ENCODE measurements at regions not wholly inside any gene's neighbourhood (a gene's known extent, or its start where the extent isn't known, plus 50 kb on each side); places are given as distances from the start of the nearest gene placed in this dataset.

GRCh38 chr12:24476310-24476709, 472.6 kb downstream of the BCAT1 start:
- H3K27ac Mint-ChIP-seq = no peak overlapping the region
- Histone ChIP-seq H3K4me2 (replicated peaks; ENCODE audit: low read depth, low read length, poor library complexity, severe bottlenecking) (no peak overlapping the region), H3K27ac (ENCODE audit: low read length in 2 of 2) (no peak overlapping the region), H4K20me1 (ENCODE audit: control insufficient read depth, insufficient read depth, low read length, poor library complexity, severe bottlenecking) (no peaks in the 10 kb centered on the region), H3K79me2 (ENCODE audit: control insufficient read depth, insufficient read depth, low read length) (no peaks in the 10 kb centered on the region), H3K4me1 (ENCODE audit: control insufficient read depth in 2 of 2, insufficient read depth in 2 of 2, low read length in 2 of 2) (no peaks in the 10 kb centered on the region), H2AFZ (ENCODE audit: insufficient read depth, low read depth, low read length, poor library complexity, severe bottlenecking) (no peak overlapping the region), H3K9me3 (ENCODE audit: control extremely low read depth in 1 of 3, control insufficient read depth in 2 of 3, insufficient read depth in 1 of 3, low read length in 2 of 3) (no peaks in the 10 kb centered on the region), H3K9ac (ENCODE audit: low read length) (no peak overlapping the region), H3K4me3 (ENCODE audit: control extremely low read depth in 1 of 5, extremely low read depth in 1 of 5, insufficient read depth in 1 of 5, low read depth in 2 of 5, low read length in 4 of 5) (no peak overlapping the region), H3K27me3 (replicated peaks in 1 of 4; ENCODE audit: control extremely low read depth in 1 of 4, control insufficient read depth in 3 of 4, insufficient read depth in 4 of 4, low read length in 3 of 4) (no peaks in the 10 kb centered on the region), H3K36me3 (replicated peaks in 1 of 2; ENCODE audit: control extremely low read depth in 1 of 2, control insufficient read depth in 1 of 2, extremely low read depth in 1 of 2, insufficient read depth in 2 of 2, low read length in 1 of 2) (no peaks in the 10 kb centered on the region)
- H3K4me1 Mint-ChIP-seq = no peaks in the 10 kb centered on the region
- ChIA-PET POLR2A (no interaction called here), CTCF (no interaction called here)
- ATAC-seq (ENCODE audit: low read depth) (no peak), DNase-seq (no peak)
- WGBS (ENCODE audit: insufficient coverage) = 98% methylated on average over 5 of the region's 6 CpGs
- TF ChIP-seq CTCF (IDR thresholded peaks at IDR 0.05) = no peak
- TF ChIP-seq EZH2 (IDR thresholded peaks at IDR 0.05; ENCODE audit: borderline replicate concordance, insufficient read depth, low read depth, low read length, poor library complexity, severe bottlenecking) = no peak
- no peaks in the 10 kb centered on the region for H3K9me3 Mint-ChIP-seq (ENCODE audit: insufficient read depth)
- H3K4me3 Mint-ChIP-seq = no peak overlapping the region
- peaks cover 3% of the 10 kb centered on the region for H3K27me3 Mint-ChIP-seq
- intact Hi-C loops (cut with micrococcal nuclease) = no loop called here

GRCh38 chr12:24475337-24475736, 473.6 kb downstream of the BCAT1 start:
- ChIA-PET POLR2A (no interaction called here), CTCF (no interaction called here)
- no peak for TF ChIP-seq CTCF (IDR thresholded peaks at IDR 0.05)
- TF ChIP-seq EZH2 (IDR thresholded peaks at IDR 0.05; ENCODE audit: borderline replicate concordance, insufficient read depth, low read depth, low read length, poor library complexity, severe bottlenecking) = no peak
- no peaks in the 10 kb centered on the region for H3K36me3 ChIP-seq (replicated peaks in 1 of 2; ENCODE audit: control extremely low read depth in 1 of 2, control insufficient read depth in 1 of 2, extremely low read depth in 1 of 2, insufficient read depth in 2 of 2, low read length in 1 of 2)
- no peaks in the 10 kb centered on the region for H3K9me3 ChIP-seq (ENCODE audit: control extremely low read depth in 1 of 3, control insufficient read depth in 2 of 3, insufficient read depth in 1 of 3, low read length in 2 of 3)
- no peak overlapping the region for H3K9ac ChIP-seq (ENCODE audit: low read length)
- H2AFZ ChIP-seq (ENCODE audit: insufficient read depth, low read depth, low read length, poor library complexity, severe bottlenecking) = no peak overlapping the region
- no CpG with 5 or more reads among the region's 5 CpGs for WGBS (ENCODE audit: insufficient coverage)
- no peaks in the 10 kb centered on the region for H4K20me1 ChIP-seq (ENCODE audit: control insufficient read depth, insufficient read depth, low read length, poor library complexity, severe bottlenecking)
- Mint-ChIP-seq H3K4me3 (no peak overlapping the region), H3K27me3 (peaks cover 3% of the 10 kb centered on the region), H3K4me1 (no peaks in the 10 kb centered on the region), H3K9me3 (ENCODE audit: insufficient read depth) (no peaks in the 10 kb centered on the region), H3K27ac (no peak overlapping the region)
- H3K4me2 ChIP-seq (replicated peaks; ENCODE audit: low read depth, low read length, poor library complexity, severe bottlenecking) = no peak overlapping the region
- H3K4me3 ChIP-seq (ENCODE audit: control extremely low read depth in 1 of 5, extremely low read depth in 1 of 5, insufficient read depth in 1 of 5, low read depth in 2 of 5, low read length in 4 of 5) = no peak overlapping the region
- H3K27ac ChIP-seq (ENCODE audit: low read length in 2 of 2) = no peak overlapping the region
- intact Hi-C loops (cut with micrococcal nuclease) = no loop called here
- H3K79me2 ChIP-seq (ENCODE audit: control insufficient read depth, insufficient read depth, low read length) = no peaks in the 10 kb centered on the region
- no peaks in the 10 kb centered on the region for H3K4me1 ChIP-seq (ENCODE audit: control insufficient read depth in 2 of 2, insufficient read depth in 2 of 2, low read length in 2 of 2)
- no peaks in the 10 kb centered on the region for H3K27me3 ChIP-seq (replicated peaks in 1 of 4; ENCODE audit: control extremely low read depth in 1 of 4, control insufficient read depth in 3 of 4, insufficient read depth in 4 of 4, low read length in 3 of 4)
- no peak for ATAC-seq (ENCODE audit: low read depth)
- DNase-seq = no peak
